GM13976 (cell line): ENCODE measurements at regions not wholly inside any gene's neighbourhood (a gene's known extent, or its start where the extent isn't known, plus 50 kb on each side); places are given as distances from the start of the nearest gene placed in this dataset.
"Not testable (repeated sequence)": the region's sequence is repeated elsewhere in the genome, so short reads cannot be mapped to it uniquely, and the experiment has no call there.

Experiments
- DNase-seq: peaks from one replicate; pipeline ENCODE4 v3.0.0; 2012; ENCODE audit warnings: low spot score
- in situ Hi-C: fragments of 300-500 bp; cut with MboI; formaldehyde crosslinking; loops from one replicate; pipeline ENCODE4 v1.12.0; 2022; ENCODE audit warnings: low sequenced_read_pairs, mixed read lengths, inconsistent platforms; ENCODE audit not compliant: unreplicated experiment
- TF ChIP-seq, protein P1 (sequence below): IDR thresholded peaks from 2 replicates; pipeline ENCODE4 v1.5.1; 2012; ENCODE audit warnings: borderline replicate concordance, mild to moderate bottlenecking; ENCODE audit not compliant: insufficient read depth; ENCODE audit errors: extremely low read depth, missing control alignments, control extremely low read depth

DNA sequence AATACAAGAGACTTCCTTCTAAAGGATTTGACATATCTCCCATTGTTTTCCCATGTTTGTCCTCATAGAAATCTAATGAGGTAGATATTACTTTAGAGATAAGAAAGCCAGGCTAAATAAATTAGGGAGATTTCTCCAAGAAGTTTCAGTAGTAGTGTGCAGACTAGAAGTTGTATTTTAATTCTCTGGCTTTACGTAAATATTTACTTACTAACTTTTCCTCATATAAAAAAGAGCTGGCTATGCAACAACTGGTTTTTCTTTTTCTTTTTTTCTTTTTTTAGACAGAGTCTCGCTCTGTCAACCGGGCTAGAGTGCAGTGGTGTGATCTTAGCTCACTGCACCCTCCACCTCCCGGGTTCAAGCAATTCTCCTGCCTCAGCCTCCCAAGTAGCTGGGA, 60.6 kb upstream of the ACYP2 start:
- DNase-seq, result no peak
- TF ChIP-seq, protein P1, sequence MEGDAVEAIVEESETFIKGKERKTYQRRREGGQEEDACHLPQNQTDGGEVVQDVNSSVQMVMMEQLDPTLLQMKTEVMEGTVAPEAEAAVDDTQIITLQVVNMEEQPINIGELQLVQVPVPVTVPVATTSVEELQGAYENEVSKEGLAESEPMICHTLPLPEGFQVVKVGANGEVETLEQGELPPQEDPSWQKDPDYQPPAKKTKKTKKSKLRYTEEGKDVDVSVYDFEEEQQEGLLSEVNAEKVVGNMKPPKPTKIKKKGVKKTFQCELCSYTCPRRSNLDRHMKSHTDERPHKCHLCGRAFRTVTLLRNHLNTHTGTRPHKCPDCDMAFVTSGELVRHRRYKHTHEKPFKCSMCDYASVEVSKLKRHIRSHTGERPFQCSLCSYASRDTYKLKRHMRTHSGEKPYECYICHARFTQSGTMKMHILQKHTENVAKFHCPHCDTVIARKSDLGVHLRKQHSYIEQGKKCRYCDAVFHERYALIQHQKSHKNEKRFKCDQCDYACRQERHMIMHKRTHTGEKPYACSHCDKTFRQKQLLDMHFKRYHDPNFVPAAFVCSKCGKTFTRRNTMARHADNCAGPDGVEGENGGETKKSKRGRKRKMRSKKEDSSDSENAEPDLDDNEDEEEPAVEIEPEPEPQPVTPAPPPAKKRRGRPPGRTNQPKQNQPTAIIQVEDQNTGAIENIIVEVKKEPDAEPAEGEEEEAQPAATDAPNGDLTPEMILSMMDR, result no peak
- in situ Hi-C loops, result no loop called here

DNA sequence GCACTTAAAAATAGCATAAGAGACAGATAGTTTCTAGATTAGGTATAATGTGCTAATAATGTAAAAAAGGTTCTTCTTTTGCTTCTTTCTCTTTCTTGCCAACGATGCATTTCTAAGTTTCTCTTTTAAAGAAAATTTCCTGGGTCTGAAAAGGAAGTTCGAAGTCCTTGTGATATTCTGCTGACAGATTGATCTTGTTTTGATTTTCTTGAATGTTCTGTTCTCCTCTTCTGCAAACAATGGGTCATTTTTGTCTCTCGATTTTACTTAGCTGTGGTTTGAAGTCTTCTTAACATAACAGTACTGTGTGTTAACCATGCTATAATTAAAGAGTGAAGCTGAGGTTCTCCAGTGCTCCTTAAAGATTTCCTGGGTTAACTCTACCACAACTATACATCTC, 61.1 kb upstream of the ACYP2 start:
- in situ Hi-C loops, result no loop called here
- DNase-seq, result peak; percentile 29
- TF ChIP-seq, protein P1, result no peak

DNA sequence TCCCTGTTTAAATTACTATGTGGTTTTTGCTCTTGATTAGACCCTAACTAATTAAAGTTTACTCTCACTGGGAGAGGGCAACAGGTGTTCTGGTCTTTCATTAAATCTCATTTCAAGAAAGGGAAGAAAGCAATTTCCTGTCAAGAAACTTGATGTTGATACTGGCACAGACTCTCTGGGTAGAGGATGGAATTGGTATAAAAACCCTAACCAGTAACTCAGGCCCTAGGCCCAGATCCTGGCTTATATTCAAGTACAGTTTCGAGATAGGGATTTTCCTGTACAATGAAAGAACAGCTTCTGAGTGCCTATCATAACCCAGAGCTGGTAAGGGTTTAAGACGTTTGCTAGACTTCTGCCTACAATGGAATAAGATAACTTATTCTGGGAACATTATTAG, 61.6 kb upstream of the ACYP2 start:
- DNase-seq, result no peak
- in situ Hi-C loops, result no loop called here
- TF ChIP-seq, protein P1, result no peak

DNA sequence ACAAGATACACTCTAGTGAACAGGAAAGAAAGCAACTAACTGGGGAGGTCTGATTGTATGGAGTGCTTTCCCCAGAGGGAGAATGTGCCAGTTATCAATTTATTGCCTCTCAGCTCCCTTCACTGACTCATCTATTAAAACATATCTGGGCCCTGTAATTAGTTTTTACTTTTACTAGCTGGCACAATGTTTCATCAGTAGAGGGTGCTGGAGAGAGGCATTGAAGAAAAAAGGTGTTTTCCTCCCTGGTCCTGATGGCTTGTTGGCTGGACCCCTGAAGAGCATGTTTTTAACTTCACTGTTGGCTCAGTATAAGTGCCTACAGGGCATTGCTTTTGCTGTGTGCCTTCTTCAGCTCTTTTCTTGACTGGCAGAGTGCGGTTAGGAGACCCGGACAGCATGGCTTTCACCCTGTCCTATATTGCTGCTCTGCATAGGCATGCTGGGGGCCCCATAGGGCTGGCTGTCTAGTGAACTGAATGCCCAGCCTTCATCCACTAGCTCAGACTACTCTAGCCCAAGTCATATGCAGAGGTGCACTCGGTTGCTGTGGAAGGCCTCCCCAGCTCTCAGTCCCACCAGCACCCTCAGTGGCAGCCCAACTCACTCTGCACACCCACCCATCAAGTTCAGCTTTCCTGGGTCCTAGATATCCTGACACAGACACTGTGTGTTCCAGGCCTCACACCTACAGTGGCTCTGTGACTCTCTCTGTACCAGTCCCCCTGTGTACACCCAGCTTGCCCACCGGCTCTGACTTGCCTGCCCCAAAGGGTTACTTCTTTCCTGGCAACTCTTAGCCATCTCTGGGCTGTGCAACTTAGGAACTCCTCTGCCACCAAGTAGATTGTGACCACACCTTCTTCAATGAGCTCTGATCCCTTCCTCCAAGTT, 62.3 kb upstream of the ACYP2 start:
- TF ChIP-seq, protein P1, result peak; percentile 52
- in situ Hi-C loops, result no loop called here
- no peak for DNase-seq

DNA sequence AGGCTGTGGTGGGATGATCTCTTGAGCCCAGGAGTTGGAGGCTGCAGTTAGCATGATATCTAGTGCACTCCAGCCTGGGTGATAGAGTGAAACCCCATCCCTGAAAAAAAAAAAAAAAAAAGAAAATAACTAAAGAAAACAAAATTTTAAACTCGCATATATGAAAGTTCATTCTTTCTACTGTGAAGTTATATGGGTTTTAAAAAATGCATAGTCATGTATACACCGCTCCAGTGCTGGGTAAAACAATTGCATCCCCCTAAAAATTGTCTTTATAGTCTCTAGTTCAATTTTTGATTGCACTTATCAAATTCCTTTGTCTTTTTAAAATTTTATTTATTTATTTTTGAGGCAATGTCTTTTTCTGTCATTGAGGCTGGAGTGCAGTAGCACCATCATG, 65.0 kb upstream of the ACYP2 start:
- TF ChIP-seq, protein P1, result no peak
- no peak for DNase-seq
- in situ Hi-C loops, result no loop called here

DNA sequence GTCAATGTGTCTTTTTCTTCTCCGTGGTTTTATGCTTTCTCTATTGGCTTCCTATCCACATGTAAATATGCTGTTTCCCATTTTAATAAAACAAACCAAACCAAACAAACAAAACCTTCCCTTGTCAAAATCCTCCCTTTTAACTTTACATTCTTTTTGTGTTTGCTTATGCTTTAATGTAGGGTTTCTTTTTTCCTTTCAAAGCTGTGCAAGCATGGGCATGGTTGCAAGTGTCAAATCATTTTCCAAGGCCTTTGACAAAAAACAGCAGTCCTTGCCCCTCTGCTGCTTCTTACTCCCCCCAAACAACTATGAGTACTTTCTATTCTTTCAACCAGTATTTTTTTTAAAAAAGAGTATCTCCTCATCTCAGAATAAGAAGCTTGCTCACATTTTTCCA, 66.0 kb upstream of the ACYP2 start:
- in situ Hi-C loops, result no loop called here
- TF ChIP-seq, protein P1, result no peak
- DNase-seq, result no peak

DNA sequence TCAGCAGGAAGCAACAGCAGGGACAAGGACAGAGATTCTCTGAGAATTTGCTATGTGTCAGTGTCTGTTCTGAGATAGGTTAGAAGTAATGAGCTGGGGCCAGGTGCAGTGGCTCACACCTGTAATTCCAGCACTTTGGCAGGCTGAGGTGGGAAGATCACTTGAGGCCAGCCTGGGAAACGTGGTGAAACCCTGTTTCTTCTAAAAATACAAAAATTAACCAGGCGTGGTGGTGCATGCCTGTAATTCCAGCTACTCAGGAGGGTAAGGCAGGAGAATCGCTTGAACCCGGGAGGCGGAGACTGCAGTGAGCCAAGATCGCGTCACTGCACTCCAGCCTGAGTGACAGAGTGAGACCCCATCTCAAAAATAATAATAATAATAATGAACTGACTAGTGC, 66.5 kb upstream of the ACYP2 start:
- DNase-seq, in situ Hi-C loops: not testable (repeated sequence)
